IMR-90 (cell line): ENCODE measurements at regions not wholly inside any gene's neighbourhood (a gene's known extent, or its start where the extent isn't known, plus 50 kb on each side); places are given as distances from the start of the nearest gene placed in this dataset.
A peak's percentile ranks its signal among the peaks of the same experiment; 100 is the strongest.

Source experiments
- ATAC-seq: fragments of 200-7000 bp; cut with Tn5 transposase; 2 replicates; pipeline ENCODE4 v1.9.1; 2020; ENCODE audit warnings: low read depth, mild to moderate bottlenecking, moderate library complexity
- BruUV-seq: library from RNA; stranded (reverse); fragments of 400-500 nt; replicated peaks from 2 replicates; lab custom pipeline; 2021; lab: Mats Ljungman, UMichigan
- CTCF ChIA-PET: fragments of 300-600 bp; formaldehyde crosslinking; extraction: SDS; loops from one replicate; lab custom pipeline; 2021; ENCODE audit warnings: antibody characterized with exemption; lab: Yijun Ruan, JAX
- POLR2A ChIA-PET: fragments of 300-600 bp; sonication (Branson Sonifier 250); formaldehyde crosslinking; loops from one replicate; lab custom pipeline; 2022; ENCODE audit warnings: antibody characterized with exemption; ENCODE audit not compliant: unreplicated experiment; lab: Charles Lee
- DNase-seq: peaks from one replicate; pipeline ENCODE4 v3.0.0; 2013
- H2AFZ ChIP-seq: replicated peaks from 2 replicates; pipeline ENCODE3; 2013; ENCODE audit warnings: low read length, mild to moderate bottlenecking; ENCODE audit not compliant: poor library complexity
- H2AK5ac ChIP-seq: 2 replicates; pipeline ENCODE4 v1.6.1; 2013; ENCODE audit warnings: low read depth, low read length, inconsistent platforms
- H2AK9ac ChIP-seq: replicated peaks from 2 replicates; pipeline ENCODE3; 2013; ENCODE audit warnings: mild to moderate bottlenecking, low read depth, low read length, moderate library complexity; ENCODE audit not compliant: poor library complexity
- H2BK120ac ChIP-seq: 2 replicates; pipeline ENCODE4 v1.6.1; 2013; ENCODE audit warnings: low read depth, low read length, inconsistent platforms
- H2BK15ac ChIP-seq: 3 replicates; pipeline ENCODE4 v1.6.1; 2013; ENCODE audit warnings: low read depth, low read length, inconsistent platforms
- H2BK20ac ChIP-seq: 2 replicates; pipeline ENCODE4 v1.6.1; 2013; ENCODE audit warnings: low read depth, mild to moderate bottlenecking, inconsistent platforms, low read length, moderate library complexity
- H2BK5ac ChIP-seq: 2 replicates; pipeline ENCODE4 v1.6.1; 2013; ENCODE audit warnings: mild to moderate bottlenecking, low read depth, low read length, inconsistent platforms; ENCODE audit not compliant: poor library complexity, severe bottlenecking
- H3K14ac ChIP-seq: replicated peaks from 2 replicates; pipeline ENCODE4 v1.6.1; 2013; ENCODE audit warnings: low read depth, low read length, inconsistent platforms
- H3K18ac ChIP-seq: 2 replicates; pipeline ENCODE4 v1.6.1; 2013; ENCODE audit warnings: low read depth, low read length, control low read depth
- H3K23ac ChIP-seq: 2 replicates; pipeline ENCODE4 v1.6.1; 2013; ENCODE audit warnings: low read depth, low read length, inconsistent platforms
- H3K27ac ChIP-seq: 2 replicates; pipeline ENCODE4 v1.5.1; 2013; ENCODE audit warnings: mild to moderate bottlenecking, control low read depth, low read length; ENCODE audit not compliant: insufficient read depth
- H3K27me3 ChIP-seq: 2 replicates; pipeline ENCODE4 v1.6.1; 2013; ENCODE audit warnings: low read length; ENCODE audit not compliant: control insufficient read depth, insufficient read depth
- H3K36me3 ChIP-seq: 2 replicates; pipeline ENCODE4 v1.6.1; 2013; ENCODE audit warnings: low read length, mixed read lengths; ENCODE audit not compliant: control insufficient read depth, insufficient read depth
- H3K4ac ChIP-seq: 2 replicates; pipeline ENCODE4 v1.6.1; 2013; ENCODE audit warnings: low read depth, low read length, inconsistent platforms
- H3K4me1 ChIP-seq: 2 replicates; pipeline ENCODE4 v1.6.1; 2013; ENCODE audit warnings: low read length, mixed read lengths; ENCODE audit not compliant: control insufficient read depth, insufficient read depth
- H3K4me2 ChIP-seq: 2 replicates; pipeline ENCODE4 v1.6.1; 2013; ENCODE audit warnings: low read depth, mild to moderate bottlenecking, control low read depth, low read length, moderate library complexity
- H3K4me3 ChIP-seq: 2 replicates; pipeline ENCODE4 v1.5.1; 2013; ENCODE audit warnings: low read depth, mild to moderate bottlenecking, control low read depth, low read length, moderate library complexity; ENCODE audit not compliant: insufficient read depth
- H3K56ac ChIP-seq: 2 replicates; pipeline ENCODE4 v1.6.1; 2013; ENCODE audit warnings: low read length, inconsistent platforms; ENCODE audit not compliant: insufficient read depth; ENCODE audit errors: extremely low read depth
- H3K79me1 ChIP-seq, 2 experiments: 2 replicates each; pipeline ENCODE4 v1.6.1; 2013; ENCODE audit warnings: low read length in 2 of 2, inconsistent platforms in 1 of 2, low read depth in 1 of 2
- H3K9ac ChIP-seq: 2 replicates; pipeline ENCODE4 v1.6.1; 2013; ENCODE audit warnings: low read depth, low read length, control low read depth
- H3K9me1 ChIP-seq: 2 replicates; pipeline ENCODE4 v1.6.1; 2013; ENCODE audit warnings: low read length, inconsistent platforms; ENCODE audit not compliant: insufficient read depth
- H3K9me3 ChIP-seq: 2 replicates; pipeline ENCODE4 v1.6.1; 2013; ENCODE audit warnings: low read length; ENCODE audit not compliant: control insufficient read depth, insufficient read depth
- H4K20me1 ChIP-seq: 2 replicates; pipeline ENCODE4 v1.6.1; 2013; ENCODE audit warnings: low read length, inconsistent platforms; ENCODE audit not compliant: insufficient read depth
- H4K5ac ChIP-seq: 2 replicates; pipeline ENCODE4 v1.6.1; 2013; ENCODE audit warnings: mild to moderate bottlenecking, low read depth, low read length, control low read depth
- H4K8ac ChIP-seq, 2 experiments: 2 replicates each; pipeline ENCODE4 v1.6.1; 2013; ENCODE audit warnings: low read depth in 2 of 2, low read length in 2 of 2, control low read depth in 1 of 2, inconsistent platforms in 1 of 2
- H4K91ac ChIP-seq: 2 replicates; pipeline ENCODE4 v1.6.1; 2013; ENCODE audit warnings: low read depth, low read length, inconsistent platforms; ENCODE audit not compliant: insufficient read depth
- BHLHE40 ChIP-seq: fragments of 150-350 bp; IDR thresholded peaks from 2 replicates; pipeline ENCODE4 v1.6.1; 2016; ENCODE audit warnings: mild to moderate bottlenecking, low read depth, low read length
- CEBPB ChIP-seq: IDR thresholded peaks from 2 replicates; pipeline ENCODE4 v1.6.1; 2012; ENCODE audit warnings: low read depth, low read length, improper control_type of control experiment
- CTCF ChIP-seq: conservative IDR thresholded peaks from 2 replicates; pipeline ENCODE4 v1.5.1; 2012; ENCODE audit warnings: mild to moderate bottlenecking, low read depth, low read length, improper control_type of control experiment
- ELK1 ChIP-seq: fragments of 150-350 bp; IDR thresholded peaks from 2 replicates; pipeline ENCODE4 v1.6.1; 2016; ENCODE audit warnings: low read depth, mild to moderate bottlenecking, low read length, moderate library complexity, borderline replicate concordance
- FOS ChIP-seq: fragments of 150-350 bp; IDR thresholded peaks from 2 replicates; pipeline ENCODE4 v1.6.1; 2016; ENCODE audit warnings: low read depth, low read length
- MAFK ChIP-seq: IDR thresholded peaks from 2 replicates; pipeline ENCODE4 v1.6.1; 2012; ENCODE audit warnings: low read depth, low read length, improper control_type of control experiment
- MAZ ChIP-seq: IDR thresholded peaks from 2 replicates; pipeline ENCODE4 v1.6.1; 2012; ENCODE audit warnings: low read depth, mild to moderate bottlenecking, low read length, improper control_type of control experiment, moderate library complexity, borderline replicate concordance
- MXI1 ChIP-seq: IDR thresholded peaks from 2 replicates; pipeline ENCODE4 v1.6.1; 2012; ENCODE audit warnings: low read depth, mild to moderate bottlenecking, low read length, moderate library complexity, borderline replicate concordance
- NFE2L2 ChIP-seq: fragments of 150-350 bp; IDR thresholded peaks from 2 replicates; pipeline ENCODE4 v1.6.1; 2016; ENCODE audit warnings: low read depth, mild to moderate bottlenecking, low read length
- POLR2A ChIP-seq: IDR thresholded peaks from 2 replicates; pipeline ENCODE4 v1.6.1; 2012; ENCODE audit warnings: mild to moderate bottlenecking, low read depth, low read length
- RAD21 ChIP-seq: IDR thresholded peaks from 2 replicates; pipeline ENCODE4 v1.6.1; 2012; ENCODE audit warnings: low read length, improper control_type of control experiment
- RCOR1 ChIP-seq: IDR thresholded peaks from 2 replicates; pipeline ENCODE4 v1.6.1; 2012; ENCODE audit warnings: mild to moderate bottlenecking, low read length, improper control_type of control experiment; ENCODE audit not compliant: insufficient replicate concordance
- RFX5 ChIP-seq: IDR thresholded peaks from 2 replicates; pipeline ENCODE4 v1.8.0; 2012; ENCODE audit warnings: low read depth, mild to moderate bottlenecking, low read length, moderate library complexity
- SMC3 ChIP-seq: fragments of 150-350 bp; IDR thresholded peaks from 2 replicates; pipeline ENCODE4 v1.6.1; 2016; ENCODE audit warnings: low read depth, mild to moderate bottlenecking, antibody characterized with exemption, low read length, moderate library complexity
- USF2 ChIP-seq: fragments of 150-350 bp; IDR thresholded peaks from 2 replicates; pipeline ENCODE4 v1.6.1; 2017; ENCODE audit warnings: mild to moderate bottlenecking, antibody characterized with exemption, low read length, low read depth
- WGBS, 2 experiments: methylation state at CpG; one replicate each; pipeline versions ENCODE4 v1.1.5 to v1.1.7; 2013; ENCODE audit warnings: missing lambda C conversion rate in 2 of 2; ENCODE audit not compliant: insufficient read length in 1 of 2; ENCODE audit errors: extremely low coverage in 2 of 2; 5-methylcytosine and 5-hydroxymethylcytosine counted together
- dilution Hi-C: fragments of 300-500 bp; cut with HindIII; formaldehyde crosslinking; loops from one replicate; pipeline ENCODE4 v1.14.3; 2018; ENCODE audit warnings: low sequenced_read_pairs; ENCODE audit not compliant: unreplicated experiment
- in situ Hi-C: fragments of 300-500 bp; cut with MboI; formaldehyde crosslinking; loops from 3 replicates; pipeline ENCODE4 v1.14.3; 2019; ENCODE audit warnings: low sequenced_read_pairs, inconsistent platforms, mixed read lengths
- intact Hi-C: fragments of 100-400 bp; cut with micrococcal nuclease; formaldehyde crosslinking; loops from 2 replicates; pipeline ENCODE4 v1.10.0; 2022

- no peak overlapping the region for H4K8ac ChIP-seq
- intact Hi-C loops (loop anchor here (2.0 to 10.0 kb wide), 2 partner anchors 233 to 363 kb away; no protein-coding TSS in a partner anchor), dilution Hi-C loops (no loop called here), in situ Hi-C loops (loop anchor here (5.0 to 10.0 kb wide), 3 partner anchors 735 to 927 kb away; no protein-coding TSS in a partner anchor)
- H3K4me3 ChIP-seq = no peak overlapping the region
- H3K9ac ChIP-seq = no peak overlapping the region
- H4K5ac ChIP-seq = no peak overlapping the region
- POLR2A ChIA-PET = no interaction called here
- no peak overlapping the region for H3K14ac ChIP-seq
- no CpG with 5 or more reads among the region's 1 CpG for WGBS, 2 experiments
- no peak overlapping the region for H3K4ac ChIP-seq
- no peak overlapping the region for H2BK15ac ChIP-seq
- no peak overlapping the region for H3K27ac ChIP-seq
- no peaks in the 10 kb centered on the region for H3K9me3 ChIP-seq
- H2BK20ac ChIP-seq = no peak overlapping the region
- no peak overlapping the region for H3K4me2 ChIP-seq
- CTCF ChIA-PET = interaction anchor here (0.9 to 1.4 kb wide), 3 partner anchors 10 to 234 kb away, joined by 3 to 5 read pairs (median 5); no protein-coding TSS in a partner anchor
- ATAC-seq = no peak
- H3K36me3 ChIP-seq = no peaks in the 10 kb centered on the region
- TF ChIP-seq ELK1 (no peak), USF2 (no peak), RCOR1 (no peak), FOS (no peak), BHLHE40 (no peak), SMC3 (no peak), NFE2L2 (no peak), RFX5 (no peak), MAZ (no peak), POLR2A (no peak), MAFK (no peak), RAD21 (no peak), MXI1 (no peak), CTCF (no peak), CEBPB (no peak)
- no TSS peak for BruUV-seq
- H2AK5ac ChIP-seq = no peak overlapping the region
- H3K9me1 ChIP-seq = no peaks in the 10 kb centered on the region
- no peak overlapping the region for H3K23ac ChIP-seq
- H4K20me1 ChIP-seq = no peaks in the 10 kb centered on the region
- no peak overlapping the region for H3K18ac ChIP-seq
- no peak overlapping the region for H4K91ac ChIP-seq
- no peaks in the 10 kb centered on the region for H3K27me3 ChIP-seq
- no peaks in the 10 kb centered on the region for H3K4me1 ChIP-seq
- no peak overlapping the region for H2AK9ac ChIP-seq
- H3K56ac ChIP-seq = no peak overlapping the region
- H2BK120ac ChIP-seq = no peak overlapping the region
- H3K79me1 ChIP-seq = no peaks in the 10 kb centered on the region
- no peak overlapping the region for H2BK5ac ChIP-seq
- no peak overlapping the region for H2AFZ ChIP-seq
- peak; percentile 2 for DNase-seq
Measured at GRCh38 chr5:39947657-39948056, 522.9 kb upstream of the DAB2 start.
